ENCODE measurements at regions not wholly inside any gene's neighbourhood (a gene's known extent, or its start where the extent isn't known, plus 50 kb on each side); places are given as distances from the start of the nearest gene placed in this dataset.

DNA sequence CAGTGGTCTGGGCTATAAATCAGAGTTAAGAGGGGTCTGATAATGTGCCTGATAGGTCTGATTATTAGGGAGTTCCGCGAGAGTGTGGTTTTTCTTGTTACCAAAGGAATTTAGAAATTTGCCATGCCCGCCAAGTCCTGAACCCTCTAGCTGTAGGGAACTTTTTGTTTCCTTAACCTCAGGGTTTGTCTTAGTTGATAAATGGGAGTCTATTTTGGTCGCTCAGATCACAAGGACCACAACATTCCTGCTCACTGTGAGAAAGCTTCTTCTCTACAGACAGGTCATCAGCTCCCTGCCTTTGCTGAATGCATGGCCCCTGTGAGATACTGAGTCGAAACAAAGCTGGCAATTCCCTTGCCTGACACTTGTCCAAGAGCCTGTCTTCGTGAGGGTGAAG, 497.8 kb downstream of the HS3ST4 start:
- DNase-seq (ENCODE audit: low read depth) = no peak
- H3K4me1 ChIP-seq (ENCODE audit: control insufficient read depth, insufficient read depth, low read length) = no peaks in the 10 kb centered on the region
- no peaks in the 10 kb centered on the region for H3K36me3 ChIP-seq (ENCODE audit: control insufficient read depth, insufficient read depth, low read length, severe bottlenecking)
- H3K4me3 ChIP-seq (ENCODE audit: low read length) = no peak overlapping the region
- no peak overlapping the region for H3K9ac ChIP-seq (ENCODE audit: low read length)
- no peaks in the 10 kb centered on the region for H3K27me3 ChIP-seq (replicated peaks; ENCODE audit: control insufficient read depth, insufficient read depth, low read length)
- H3K9me3 ChIP-seq (ENCODE audit: control insufficient read depth, low read length) = no peaks in the 10 kb centered on the region

DNA sequence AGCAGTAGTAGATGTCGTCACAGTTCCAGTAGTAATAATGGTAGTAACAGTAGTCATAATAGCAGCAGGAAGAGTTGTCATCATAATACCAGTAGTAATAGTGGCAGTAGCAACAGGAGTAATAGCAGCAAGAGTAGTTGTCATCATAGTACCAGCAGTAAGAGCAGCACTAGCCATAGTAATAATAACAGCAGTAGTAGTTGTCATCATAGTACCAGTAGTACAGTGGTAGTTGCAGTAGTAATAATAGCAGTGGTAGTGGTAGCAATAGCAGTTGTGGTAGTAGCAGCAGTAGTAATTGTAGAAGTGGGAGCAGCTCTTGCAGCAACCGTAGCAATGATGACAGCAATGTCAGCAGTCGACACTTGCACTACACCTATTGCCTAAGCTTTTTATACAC, 502.8 kb downstream of the HS3ST4 start:
- Histone ChIP-seq H3K36me3 (ENCODE audit: control insufficient read depth, insufficient read depth, low read length, severe bottlenecking) (no peaks in the 10 kb centered on the region), H3K4me1 (ENCODE audit: control insufficient read depth, insufficient read depth, low read length) (no peaks in the 10 kb centered on the region), H3K9ac (ENCODE audit: low read length) (no peak overlapping the region), H3K4me3 (ENCODE audit: low read length) (no peak overlapping the region), H3K9me3 (ENCODE audit: control insufficient read depth, low read length) (no peaks in the 10 kb centered on the region), H3K27me3 (replicated peaks; ENCODE audit: control insufficient read depth, insufficient read depth, low read length) (no peaks in the 10 kb centered on the region)
- DNase-seq (ENCODE audit: low read depth) = no peak

DNA sequence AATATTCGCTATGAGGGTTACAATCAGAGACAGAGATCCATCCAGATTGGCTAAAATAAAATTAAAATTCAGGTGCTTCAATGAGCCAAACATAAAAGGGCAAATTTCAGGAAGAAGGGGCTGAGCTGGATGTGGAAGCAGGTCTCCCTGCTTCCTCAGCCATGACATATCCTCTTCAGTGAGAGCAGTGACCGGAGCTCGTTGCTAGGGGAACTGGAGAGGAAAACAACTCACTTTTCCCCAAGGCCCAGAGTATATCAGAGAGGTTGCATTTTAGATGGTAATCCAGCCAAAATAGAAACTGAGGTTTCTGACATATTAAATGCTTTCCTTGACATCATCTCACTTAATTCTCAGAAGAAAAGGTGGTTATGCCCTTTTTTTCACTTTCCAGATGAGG, 503.5 kb downstream of the HS3ST4 start:
- Histone ChIP-seq H3K4me3 (ENCODE audit: low read length) (no peak overlapping the region), H3K9me3 (ENCODE audit: control insufficient read depth, low read length) (no peaks in the 10 kb centered on the region), H3K4me1 (ENCODE audit: control insufficient read depth, insufficient read depth, low read length) (no peaks in the 10 kb centered on the region), H3K36me3 (ENCODE audit: control insufficient read depth, insufficient read depth, low read length, severe bottlenecking) (no peaks in the 10 kb centered on the region), H3K9ac (ENCODE audit: low read length) (no peak overlapping the region), H3K27me3 (replicated peaks; ENCODE audit: control insufficient read depth, insufficient read depth, low read length) (no peaks in the 10 kb centered on the region)
- DNase-seq (ENCODE audit: low read depth) = no peak

DNA sequence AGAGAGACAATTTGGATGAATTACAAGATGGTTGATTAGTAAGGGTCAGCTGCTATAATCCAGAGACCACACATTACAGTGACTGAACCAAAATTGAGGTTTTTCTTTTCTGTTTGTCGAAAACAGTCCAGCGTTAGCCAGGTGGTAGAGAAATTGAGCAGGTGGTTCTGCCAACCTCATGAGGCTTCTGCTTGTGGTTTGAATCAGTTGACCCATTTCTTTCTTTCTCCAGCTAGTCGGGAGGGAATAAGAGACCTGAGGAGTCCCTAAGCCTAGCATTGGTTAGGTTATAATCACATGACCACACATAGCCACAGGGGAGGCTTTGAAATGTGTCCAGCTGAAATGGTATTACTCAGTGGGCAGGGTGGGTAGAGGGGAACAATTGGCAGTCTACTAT, 504.6 kb downstream of the HS3ST4 start:
- H3K27me3 ChIP-seq (replicated peaks; ENCODE audit: control insufficient read depth, insufficient read depth, low read length) = no peaks in the 10 kb centered on the region
- no peak overlapping the region for H3K4me3 ChIP-seq (ENCODE audit: low read length)
- no peaks in the 10 kb centered on the region for H3K9me3 ChIP-seq (ENCODE audit: control insufficient read depth, low read length)
- H3K9ac ChIP-seq (ENCODE audit: low read length) = no peak overlapping the region
- no peak for DNase-seq (ENCODE audit: low read depth)
- H3K36me3 ChIP-seq (ENCODE audit: control insufficient read depth, insufficient read depth, low read length, severe bottlenecking) = no peaks in the 10 kb centered on the region
- no peaks in the 10 kb centered on the region for H3K4me1 ChIP-seq (ENCODE audit: control insufficient read depth, insufficient read depth, low read length)

DNA sequence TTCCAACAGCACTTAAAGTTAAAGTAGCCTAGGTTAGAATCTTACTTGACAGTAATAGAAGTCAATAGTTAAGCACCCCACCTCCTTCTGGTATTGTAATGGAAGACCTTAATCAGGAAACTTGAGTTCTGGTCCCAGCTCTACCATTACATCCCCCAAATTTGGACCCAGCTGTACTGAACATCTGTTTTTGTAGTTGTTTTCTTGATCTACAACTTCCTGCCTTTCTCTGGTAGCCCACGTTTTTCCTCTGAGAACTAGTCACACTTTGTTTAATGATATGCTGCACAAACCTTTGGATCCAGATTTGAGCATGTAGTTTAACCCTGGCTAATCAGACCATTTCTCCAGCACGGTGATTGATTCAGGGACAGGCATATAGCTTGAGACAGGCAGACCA, 505.0 kb downstream of the HS3ST4 start:
- H3K4me3 ChIP-seq (ENCODE audit: low read length) = no peak overlapping the region
- DNase-seq (ENCODE audit: low read depth) = no peak
- no peak overlapping the region for H3K9ac ChIP-seq (ENCODE audit: low read length)
- H3K27me3 ChIP-seq (replicated peaks; ENCODE audit: control insufficient read depth, insufficient read depth, low read length) = no peaks in the 10 kb centered on the region
- no peaks in the 10 kb centered on the region for H3K9me3 ChIP-seq (ENCODE audit: control insufficient read depth, low read length)
- H3K36me3 ChIP-seq (ENCODE audit: control insufficient read depth, insufficient read depth, low read length, severe bottlenecking) = no peaks in the 10 kb centered on the region
- H3K4me1 ChIP-seq (ENCODE audit: control insufficient read depth, insufficient read depth, low read length) = no peaks in the 10 kb centered on the region

DNA sequence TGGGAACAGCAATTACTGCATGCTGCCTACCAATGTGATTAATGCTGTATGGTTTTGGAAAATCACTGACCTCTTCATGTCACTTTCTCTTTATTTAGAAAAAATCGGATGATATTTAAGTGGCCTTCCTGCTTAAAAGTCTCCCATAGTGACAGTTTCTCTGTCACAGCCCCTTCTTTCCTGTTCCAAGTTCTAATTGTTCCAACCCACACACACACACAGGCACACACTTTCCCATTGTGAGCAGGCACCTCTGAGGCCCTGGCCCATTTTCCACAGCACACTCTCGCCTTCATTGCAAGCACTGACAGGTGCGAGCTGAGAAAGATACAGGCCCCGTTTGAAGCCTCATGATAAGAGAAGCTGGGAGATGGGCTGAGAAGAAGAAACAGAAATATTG, 505.9 kb downstream of the HS3ST4 start:
- Histone ChIP-seq H3K36me3 (ENCODE audit: control insufficient read depth, insufficient read depth, low read length, severe bottlenecking) (no peaks in the 10 kb centered on the region), H3K27me3 (replicated peaks; ENCODE audit: control insufficient read depth, insufficient read depth, low read length) (no peaks in the 10 kb centered on the region), H3K9ac (ENCODE audit: low read length) (no peak overlapping the region), H3K9me3 (ENCODE audit: control insufficient read depth, low read length) (no peaks in the 10 kb centered on the region), H3K4me3 (ENCODE audit: low read length) (no peak overlapping the region), H3K4me1 (ENCODE audit: control insufficient read depth, insufficient read depth, low read length) (no peaks in the 10 kb centered on the region)
- no peak for DNase-seq (ENCODE audit: low read depth)

DNA sequence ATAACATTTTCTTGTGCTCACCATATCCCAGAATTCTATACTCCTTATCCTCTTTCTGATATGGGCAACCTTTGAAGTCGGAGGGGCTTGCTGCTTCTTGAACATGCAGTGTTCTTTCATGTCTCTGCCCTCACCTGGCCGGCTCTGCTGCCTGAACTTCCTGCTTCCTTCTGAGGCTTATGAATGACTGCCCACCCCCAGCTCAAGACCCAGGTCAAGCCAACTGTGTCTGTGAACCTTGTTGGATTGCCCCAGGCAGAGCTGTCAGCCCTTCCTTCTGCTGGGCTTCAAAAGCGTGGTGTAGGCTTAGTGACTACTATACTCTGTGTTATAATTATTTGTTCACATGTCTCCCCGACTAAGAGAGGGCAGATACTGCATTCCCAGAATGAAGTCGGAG, 506.5 kb downstream of the HS3ST4 start:
- H3K36me3 ChIP-seq (ENCODE audit: control insufficient read depth, insufficient read depth, low read length, severe bottlenecking) = no peaks in the 10 kb centered on the region
- DNase-seq (ENCODE audit: low read depth) = no peak
- no peaks in the 10 kb centered on the region for H3K27me3 ChIP-seq (replicated peaks; ENCODE audit: control insufficient read depth, insufficient read depth, low read length)
- H3K4me1 ChIP-seq (ENCODE audit: control insufficient read depth, insufficient read depth, low read length) = no peaks in the 10 kb centered on the region
- H3K9me3 ChIP-seq (ENCODE audit: control insufficient read depth, low read length) = no peaks in the 10 kb centered on the region
- H3K9ac ChIP-seq (ENCODE audit: low read length) = no peak overlapping the region
- H3K4me3 ChIP-seq (ENCODE audit: low read length) = no peak overlapping the region

DNA sequence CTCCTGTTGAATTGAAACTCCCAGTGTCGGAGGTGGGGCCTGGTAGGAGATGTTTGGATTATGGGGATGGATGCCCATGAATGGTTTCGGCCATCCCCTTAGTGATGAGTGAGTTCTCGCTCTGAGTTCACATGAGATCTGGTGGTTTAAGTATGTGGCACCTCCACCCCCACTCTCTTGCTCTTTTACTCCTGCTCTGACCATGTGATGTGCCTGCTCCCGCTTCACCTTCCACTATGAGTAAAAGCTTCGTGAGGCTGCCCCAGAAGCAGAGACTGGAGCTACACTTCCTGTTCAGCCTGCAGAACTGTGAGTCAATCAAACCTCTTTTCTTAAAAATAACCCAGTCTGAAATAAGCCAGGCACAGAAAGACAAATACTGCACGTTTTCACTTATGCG, 512.4 kb downstream of the HS3ST4 start:
- Histone ChIP-seq H3K4me3 (ENCODE audit: low read length) (no peak overlapping the region), H3K36me3 (ENCODE audit: control insufficient read depth, insufficient read depth, low read length, severe bottlenecking) (no peaks in the 10 kb centered on the region), H3K9ac (ENCODE audit: low read length) (no peak overlapping the region), H3K27me3 (replicated peaks; ENCODE audit: control insufficient read depth, insufficient read depth, low read length) (no peaks in the 10 kb centered on the region), H3K9me3 (ENCODE audit: control insufficient read depth, low read length) (peaks cover 12% of the 10 kb centered on the region), H3K4me1 (ENCODE audit: control insufficient read depth, insufficient read depth, low read length) (no peaks in the 10 kb centered on the region)
- DNase-seq (ENCODE audit: low read depth) = no peak

DNA sequence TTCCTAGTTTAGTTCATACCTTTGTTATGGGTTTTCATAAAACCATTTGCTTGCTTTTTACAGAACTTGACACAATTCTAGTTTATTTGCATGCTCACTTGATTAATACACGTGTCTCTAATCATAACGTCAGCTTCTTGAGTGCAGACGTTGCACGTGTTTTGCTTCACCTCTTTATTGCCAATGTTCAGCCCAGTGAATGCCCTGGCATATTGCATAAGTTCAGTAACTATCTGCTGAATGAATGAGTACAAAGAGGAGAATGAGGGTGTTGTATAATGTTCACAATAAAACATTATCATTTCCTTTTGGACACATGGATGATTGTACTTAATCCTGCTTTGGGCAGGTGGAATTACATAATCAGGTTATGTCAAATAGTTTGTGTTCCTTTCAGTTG, 519.8 kb downstream of the HS3ST4 start:
- Histone ChIP-seq H3K9me3 (ENCODE audit: control insufficient read depth, low read length) (peaks cover 9% of the 10 kb centered on the region), H3K4me3 (ENCODE audit: low read length) (no peak overlapping the region), H3K4me1 (ENCODE audit: control insufficient read depth, insufficient read depth, low read length) (no peaks in the 10 kb centered on the region), H3K27me3 (replicated peaks; ENCODE audit: control insufficient read depth, insufficient read depth, low read length) (no peaks in the 10 kb centered on the region), H3K9ac (ENCODE audit: low read length) (no peak overlapping the region), H3K36me3 (ENCODE audit: control insufficient read depth, insufficient read depth, low read length, severe bottlenecking) (no peaks in the 10 kb centered on the region)
- DNase-seq (ENCODE audit: low read depth) = no peak

DNA sequence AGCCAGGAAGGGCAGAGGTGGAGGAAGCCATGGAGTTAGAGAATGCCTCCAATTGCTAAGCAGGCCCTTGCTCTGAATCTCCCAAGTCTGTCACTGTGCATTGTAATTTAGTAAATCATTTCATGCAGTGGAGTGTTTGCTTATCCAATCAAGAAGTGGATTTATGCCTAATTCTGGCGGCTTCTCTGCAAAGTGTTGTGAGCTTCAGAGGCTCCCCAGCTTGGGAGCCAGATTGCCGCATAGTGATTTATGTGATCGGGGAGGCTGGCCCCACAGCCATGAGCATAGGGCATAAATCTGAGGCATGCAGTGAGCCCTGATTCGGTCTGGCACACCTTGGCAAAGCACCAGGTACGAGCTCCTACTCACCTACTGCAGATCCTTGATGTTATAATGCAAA, 520.8 kb downstream of the HS3ST4 start:
- no peak for DNase-seq (ENCODE audit: low read depth)
- H3K4me3 ChIP-seq (ENCODE audit: low read length) = no peak overlapping the region
- no peaks in the 10 kb centered on the region for H3K27me3 ChIP-seq (replicated peaks; ENCODE audit: control insufficient read depth, insufficient read depth, low read length)
- no peaks in the 10 kb centered on the region for H3K4me1 ChIP-seq (ENCODE audit: control insufficient read depth, insufficient read depth, low read length)
- no peaks in the 10 kb centered on the region for H3K36me3 ChIP-seq (ENCODE audit: control insufficient read depth, insufficient read depth, low read length, severe bottlenecking)
- no peak overlapping the region for H3K9ac ChIP-seq (ENCODE audit: low read length)
- H3K9me3 ChIP-seq (ENCODE audit: control insufficient read depth, low read length) = peaks cover 9% of the 10 kb centered on the region

DNA sequence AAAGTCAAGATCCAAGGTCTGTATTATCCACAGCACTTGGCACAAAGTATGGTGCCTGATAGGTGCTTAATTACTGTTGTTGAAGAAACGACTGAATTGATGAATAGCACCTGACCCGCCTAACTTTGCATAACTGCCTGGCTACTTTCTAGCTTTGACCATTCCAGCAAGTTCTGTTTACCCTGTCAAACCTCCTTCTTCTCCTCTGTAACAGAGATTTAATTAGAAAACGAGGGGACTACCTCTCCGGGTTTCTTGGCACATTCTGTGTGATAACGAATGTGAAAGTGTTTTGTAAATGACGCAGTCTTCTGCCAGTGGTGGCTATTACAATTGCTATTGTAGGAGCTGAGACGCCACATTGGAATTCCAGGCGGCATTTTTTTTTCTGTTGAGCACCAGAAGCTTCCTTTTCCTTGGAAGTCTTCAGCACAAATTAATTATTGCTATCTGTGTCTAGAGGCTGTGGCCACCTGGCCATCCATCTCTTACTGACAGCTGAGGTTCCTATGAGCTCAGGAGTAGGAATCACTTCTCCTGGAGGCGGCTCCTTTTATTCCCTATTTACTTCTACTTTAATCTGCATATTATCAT, 522.9 kb downstream of the HS3ST4 start:
- Histone ChIP-seq H3K4me3 (ENCODE audit: low read length) (no peak overlapping the region), H3K4me1 (ENCODE audit: control insufficient read depth, insufficient read depth, low read length) (no peaks in the 10 kb centered on the region), H3K27me3 (replicated peaks; ENCODE audit: control insufficient read depth, insufficient read depth, low read length) (no peaks in the 10 kb centered on the region), H3K9ac (ENCODE audit: low read length) (no peak overlapping the region), H3K9me3 (ENCODE audit: control insufficient read depth, low read length) (no peaks in the 10 kb centered on the region), H3K36me3 (ENCODE audit: control insufficient read depth, insufficient read depth, low read length, severe bottlenecking) (no peaks in the 10 kb centered on the region)
- no peak for DNase-seq (ENCODE audit: low read depth)

DNA sequence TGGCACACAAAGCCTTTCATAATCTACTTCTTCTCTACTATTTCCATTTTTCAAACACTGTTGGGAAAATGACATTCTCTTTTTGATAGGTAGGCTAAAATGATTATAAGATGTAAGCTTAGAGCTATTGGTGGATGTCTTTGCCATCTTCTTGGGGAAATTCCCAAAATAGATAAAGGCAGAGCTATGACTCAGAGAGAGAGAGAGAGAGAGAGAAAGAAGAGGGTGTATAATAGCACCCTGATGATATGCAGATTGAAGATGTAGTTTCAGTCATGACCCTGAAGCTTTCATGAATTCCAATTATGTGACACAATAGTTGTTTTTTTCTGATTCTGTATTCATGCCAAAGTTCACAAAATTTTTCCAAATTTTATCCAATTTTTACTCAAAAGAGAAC, 529.1 kb downstream of the HS3ST4 start:
- no peak overlapping the region for H3K4me3 ChIP-seq (ENCODE audit: low read length)
- no peaks in the 10 kb centered on the region for H3K36me3 ChIP-seq (ENCODE audit: control insufficient read depth, insufficient read depth, low read length, severe bottlenecking)
- no peak for DNase-seq (ENCODE audit: low read depth)
- no peaks in the 10 kb centered on the region for H3K27me3 ChIP-seq (replicated peaks; ENCODE audit: control insufficient read depth, insufficient read depth, low read length)
- no peaks in the 10 kb centered on the region for H3K4me1 ChIP-seq (ENCODE audit: control insufficient read depth, insufficient read depth, low read length)
- no peaks in the 10 kb centered on the region for H3K9me3 ChIP-seq (ENCODE audit: control insufficient read depth, low read length)
- no peak overlapping the region for H3K9ac ChIP-seq (ENCODE audit: low read length)

Measured in adipocyte (in vitro differentiated cells).